ENCODE measurements at regions not wholly inside any gene's neighbourhood (a gene's known extent, or its start where the extent isn't known, plus 50 kb on each side); places are given as distances from the start of the nearest gene placed in this dataset.

DNA sequence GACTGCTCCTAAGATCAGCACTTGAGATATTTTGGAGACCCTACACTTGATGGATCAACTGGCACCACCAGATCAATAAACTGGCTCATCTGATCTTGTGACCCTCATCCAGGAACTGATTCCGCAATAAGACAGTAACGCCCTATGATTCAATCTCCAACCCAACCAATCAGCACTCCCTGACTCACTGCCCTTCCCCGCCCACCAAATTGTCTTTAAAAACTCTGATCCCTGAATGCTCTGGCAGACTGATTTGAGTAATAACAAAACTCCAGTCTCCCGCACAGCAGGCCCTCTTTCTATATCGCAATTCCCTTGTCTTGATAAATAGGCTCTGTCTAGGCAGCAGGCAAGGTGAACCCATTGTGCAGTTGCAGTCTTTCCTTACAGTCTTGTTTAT is 677.0 kb downstream of the LRRC70 start:
- CTCF ChIA-PET, result no interaction called here

DNA sequence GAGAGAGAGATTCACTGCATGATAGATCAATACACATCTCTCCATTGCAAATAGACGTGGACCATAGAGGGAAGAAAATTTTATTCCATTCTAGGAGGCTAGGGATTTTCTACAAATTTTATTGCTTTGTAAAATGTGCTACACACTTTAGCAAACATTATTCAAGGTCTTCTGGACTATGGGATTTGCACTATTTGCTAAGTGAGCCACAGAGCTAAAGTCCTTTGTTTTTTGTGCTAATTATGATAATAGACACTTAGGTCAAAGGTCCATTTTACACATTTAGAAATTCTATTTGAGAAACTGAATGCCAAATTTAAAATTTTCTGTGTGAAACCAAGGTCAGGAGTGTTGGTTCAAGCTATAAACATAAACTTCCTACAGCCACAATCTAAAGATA is 672.3 kb downstream of the LRRC70 start:
- Mint-ChIP-seq H3K27ac (ENCODE audit: low read depth, unreplicated experiment) (no peak overlapping the region), H3K4me3 (ENCODE audit: unreplicated experiment) (no peak overlapping the region), H3K27me3 (ENCODE audit: insufficient read depth, unreplicated experiment) (no peaks in the 10 kb centered on the region), H3K4me1 (ENCODE audit: insufficient read depth, unreplicated experiment) (peaks cover 5% of the 10 kb centered on the region), H3K36me3 (ENCODE audit: insufficient read depth, unreplicated experiment) (no peaks in the 10 kb centered on the region), H3K9me3 (ENCODE audit: unreplicated experiment) (peaks cover 13% of the 10 kb centered on the region)
- DNase-seq (ENCODE audit: unreplicated experiment), result no peak
- POLR2A ChIA-PET, result interaction anchor here (0.6 kb wide), 1 partner anchor 17 kb away, joined by 4 read pairs; no protein-coding TSS in a partner anchor
- intact Hi-C loops (cut with micrococcal nuclease), result no loop called here
- CTCF ChIA-PET, result no interaction called here
- BruUV-seq (replicated peaks), result no TSS peak
- TF ChIP-seq, protein P1, sequence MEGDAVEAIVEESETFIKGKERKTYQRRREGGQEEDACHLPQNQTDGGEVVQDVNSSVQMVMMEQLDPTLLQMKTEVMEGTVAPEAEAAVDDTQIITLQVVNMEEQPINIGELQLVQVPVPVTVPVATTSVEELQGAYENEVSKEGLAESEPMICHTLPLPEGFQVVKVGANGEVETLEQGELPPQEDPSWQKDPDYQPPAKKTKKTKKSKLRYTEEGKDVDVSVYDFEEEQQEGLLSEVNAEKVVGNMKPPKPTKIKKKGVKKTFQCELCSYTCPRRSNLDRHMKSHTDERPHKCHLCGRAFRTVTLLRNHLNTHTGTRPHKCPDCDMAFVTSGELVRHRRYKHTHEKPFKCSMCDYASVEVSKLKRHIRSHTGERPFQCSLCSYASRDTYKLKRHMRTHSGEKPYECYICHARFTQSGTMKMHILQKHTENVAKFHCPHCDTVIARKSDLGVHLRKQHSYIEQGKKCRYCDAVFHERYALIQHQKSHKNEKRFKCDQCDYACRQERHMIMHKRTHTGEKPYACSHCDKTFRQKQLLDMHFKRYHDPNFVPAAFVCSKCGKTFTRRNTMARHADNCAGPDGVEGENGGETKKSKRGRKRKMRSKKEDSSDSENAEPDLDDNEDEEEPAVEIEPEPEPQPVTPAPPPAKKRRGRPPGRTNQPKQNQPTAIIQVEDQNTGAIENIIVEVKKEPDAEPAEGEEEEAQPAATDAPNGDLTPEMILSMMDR (IDR thresholded peaks at IDR 0.05; ENCODE audit: unreplicated experiment), result no peak

More for the DNA sequence above, 677.0 kb downstream of the LRRC70 start:
- TF ChIP-seq, protein P1 (IDR thresholded peaks at IDR 0.05; ENCODE audit: unreplicated experiment), result no peak
- Mint-ChIP-seq H3K9me3 (ENCODE audit: unreplicated experiment) (peaks cover 15% of the 10 kb centered on the region), H3K27ac (ENCODE audit: low read depth, unreplicated experiment) (no peak overlapping the region), H3K4me1 (ENCODE audit: insufficient read depth, unreplicated experiment) (peaks cover 13% of the 10 kb centered on the region), H3K4me3 (ENCODE audit: unreplicated experiment) (no peak overlapping the region), H3K36me3 (ENCODE audit: insufficient read depth, unreplicated experiment) (no peaks in the 10 kb centered on the region), H3K27me3 (ENCODE audit: insufficient read depth, unreplicated experiment) (no peaks in the 10 kb centered on the region)
- intact Hi-C loops (cut with micrococcal nuclease), result no loop called here
- no TSS peak for BruUV-seq (replicated peaks)
- DNase-seq (ENCODE audit: unreplicated experiment), result peak; percentile 17
- POLR2A ChIA-PET, result no interaction called here

DNA sequence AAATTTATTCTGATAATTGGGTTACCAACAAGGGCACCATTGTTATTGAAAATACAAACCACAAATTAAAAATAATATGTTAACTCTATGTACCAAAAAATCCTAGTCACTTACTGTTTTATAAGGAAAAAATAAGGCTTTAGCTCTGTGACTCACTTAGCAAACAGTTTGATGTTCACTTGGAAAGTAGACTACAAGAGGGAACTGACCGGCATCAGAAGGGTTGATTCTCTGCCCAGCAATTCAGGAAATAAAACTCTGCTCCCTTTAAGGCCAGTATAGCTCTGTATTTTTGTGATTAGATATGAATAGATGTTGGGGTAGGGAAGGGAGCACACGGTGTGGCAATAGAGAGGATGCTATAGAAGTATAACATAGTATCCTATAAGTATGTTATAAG is 671.3 kb downstream of the LRRC70 start:
- BruUV-seq (replicated peaks), result no TSS peak
- H3K36me3 Mint-ChIP-seq (ENCODE audit: insufficient read depth, unreplicated experiment), result no peaks in the 10 kb centered on the region
- H3K4me1 Mint-ChIP-seq (ENCODE audit: insufficient read depth, unreplicated experiment), result peaks cover 9% of the 10 kb centered on the region
- intact Hi-C loops (cut with micrococcal nuclease), result no loop called here
- no peaks in the 10 kb centered on the region for H3K27me3 Mint-ChIP-seq (ENCODE audit: insufficient read depth, unreplicated experiment)
- no peak for DNase-seq (ENCODE audit: unreplicated experiment)
- TF ChIP-seq, protein P1 (IDR thresholded peaks at IDR 0.05; ENCODE audit: unreplicated experiment), result no peak
- CTCF ChIA-PET, result interaction anchor here (0.5 to 0.7 kb wide), 2 partner anchors 8 to 791 kb away, joined by 3 read pairs; no protein-coding TSS in a partner anchor
- no peak overlapping the region for H3K4me3 Mint-ChIP-seq (ENCODE audit: unreplicated experiment)
- peaks cover 8% of the 10 kb centered on the region for H3K9me3 Mint-ChIP-seq (ENCODE audit: unreplicated experiment)
- no peak overlapping the region for H3K27ac Mint-ChIP-seq (ENCODE audit: low read depth, unreplicated experiment)
- POLR2A ChIA-PET, result no interaction called here

DNA sequence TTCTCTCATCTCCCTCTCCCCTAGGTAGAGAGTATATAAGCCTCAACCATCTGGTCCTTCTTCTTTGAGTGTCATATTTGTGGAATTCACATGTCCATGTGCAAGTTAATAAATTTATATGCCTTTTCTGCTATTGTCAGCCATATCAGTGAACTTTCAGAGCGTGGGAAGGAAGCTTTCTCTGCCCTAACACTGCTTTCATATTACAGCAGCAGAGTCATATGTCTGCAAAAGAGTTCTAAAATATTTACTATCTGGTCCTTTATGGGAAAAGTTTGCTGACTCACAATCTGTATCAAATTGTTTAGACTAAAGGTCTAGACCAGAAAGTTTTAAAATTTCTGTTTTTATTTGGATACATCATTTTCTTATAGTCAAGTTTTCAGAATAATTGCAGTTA is 669.0 kb downstream of the LRRC70 start:
- TF ChIP-seq, protein P1 (IDR thresholded peaks at IDR 0.05; ENCODE audit: unreplicated experiment), result no peak
- BruUV-seq (replicated peaks), result no TSS peak
- H3K27me3 Mint-ChIP-seq (ENCODE audit: insufficient read depth, unreplicated experiment), result no peaks in the 10 kb centered on the region
- DNase-seq (ENCODE audit: unreplicated experiment), result no peak
- intact Hi-C loops (cut with micrococcal nuclease), result no loop called here
- CTCF ChIA-PET, result no interaction called here
- POLR2A ChIA-PET, result no interaction called here
- H3K4me1 Mint-ChIP-seq (ENCODE audit: insufficient read depth, unreplicated experiment), result peaks cover 14% of the 10 kb centered on the region
- H3K4me3 Mint-ChIP-seq (ENCODE audit: unreplicated experiment), result no peak overlapping the region
- H3K27ac Mint-ChIP-seq (ENCODE audit: low read depth, unreplicated experiment), result no peak overlapping the region
- H3K9me3 Mint-ChIP-seq (ENCODE audit: unreplicated experiment), result no peaks in the 10 kb centered on the region
- no peaks in the 10 kb centered on the region for H3K36me3 Mint-ChIP-seq (ENCODE audit: insufficient read depth, unreplicated experiment)

All from MCF 10A (cell line).